GM12892 (cell line): ENCODE measurements at regions not wholly inside any gene's neighbourhood (a gene's known extent, or its start where the extent isn't known, plus 50 kb on each side); places are given as distances from the start of the nearest gene placed in this dataset.

Source experiments
- POLR2A ChIP-seq: IDR thresholded peaks from 2 replicates; pipeline ENCODE4 v1.6.1; 2011; ENCODE audit warnings: low read depth, low read length, control low read depth
- POLR2AphosphoS5 ChIP-seq: IDR thresholded peaks from 2 replicates; pipeline ENCODE4 v1.6.1; 2011; ENCODE audit warnings: low read depth, low read length, control low read depth

DNA sequence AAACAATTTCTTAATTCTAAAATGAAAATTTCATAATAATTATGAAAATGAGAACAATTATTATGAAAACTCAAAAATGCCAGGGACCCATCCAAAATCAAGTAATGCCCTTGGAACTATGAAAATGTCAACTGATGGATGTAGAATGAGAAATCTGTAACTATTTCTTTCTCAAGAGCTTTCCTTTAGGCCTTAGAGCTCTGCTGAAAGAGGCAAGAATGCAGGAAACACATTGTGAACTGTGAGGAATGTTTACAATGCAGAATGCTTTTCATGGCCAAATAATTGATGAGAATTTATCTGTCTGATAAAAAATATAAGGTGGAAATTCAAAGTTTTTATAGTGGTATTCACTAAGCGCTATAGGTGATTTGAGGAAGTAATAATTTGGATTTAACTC, 207.1 kb upstream of the PCDH18 start:
- TF ChIP-seq POLR2A (no peak), POLR2AphosphoS5 (no peak)
